ACC112 (cell line): ENCODE measurements at regions not wholly inside any gene's neighbourhood (a gene's known extent, or its start where the extent isn't known, plus 50 kb on each side); places are given as distances from the start of the nearest gene placed in this dataset.
"Not testable (repeated sequence)": the region's sequence is repeated elsewhere in the genome, so short reads cannot be mapped to it uniquely, and the experiment has no call there.

Experiments used
- H2AFZ ChIP-seq: fragments of 200-600 bp; sonication (generic); one replicate; pipeline ENCODE4 v1.6.0; 2017; ENCODE audit warnings: antibody characterized with exemption, low read length; ENCODE audit not compliant: unreplicated experiment
- H3K27ac ChIP-seq: fragments of 200-600 bp; sonication (generic); 2 replicates; pipeline ENCODE4 v1.5.1; 2014; ENCODE audit warnings: low read depth, mild to moderate bottlenecking, antibody characterized with exemption, low read length, moderate library complexity
- H3K27me3 ChIP-seq: fragments of 200-600 bp; sonication (generic); 2 replicates; pipeline ENCODE4 v1.6.1; 2014; ENCODE audit warnings: mild to moderate bottlenecking, antibody characterized with exemption, low read length, moderate library complexity, mixed read lengths; ENCODE audit not compliant: insufficient read depth
- H3K36me3 ChIP-seq: fragments of 200-600 bp; sonication (generic); 2 replicates; pipeline ENCODE4 v1.6.1; 2016; ENCODE audit warnings: mild to moderate bottlenecking, antibody characterized with exemption, low read length, moderate library complexity, mixed read lengths; ENCODE audit not compliant: insufficient read depth
- H3K4me1 ChIP-seq: fragments of 200-600 bp; sonication (generic); one replicate; pipeline ENCODE4 v1.6.1; 2016; ENCODE audit warnings: low read length, mixed read lengths; ENCODE audit not compliant: insufficient read depth, unreplicated experiment, control insufficient read depth
- H3K4me3 ChIP-seq: fragments of 200-600 bp; sonication (generic); 2 replicates; pipeline ENCODE4 v1.5.1; 2014; ENCODE audit warnings: mild to moderate bottlenecking, low read depth, low read length
- H3K79me2 ChIP-seq: fragments of 200-600 bp; sonication (generic); one replicate; pipeline ENCODE4 v1.6.0; 2016; ENCODE audit warnings: low read length; ENCODE audit not compliant: control insufficient read depth, unreplicated experiment, insufficient read depth

- H3K27ac ChIP-seq: no peak overlapping the region
- no peaks in the 10 kb centered on the region for H3K79me2 ChIP-seq
- no peak overlapping the region for H2AFZ ChIP-seq
- H3K27me3 ChIP-seq: no peaks in the 10 kb centered on the region
- no peaks in the 10 kb centered on the region for H3K36me3 ChIP-seq
- H3K4me3 ChIP-seq: no peak overlapping the region
- H3K4me1 ChIP-seq: no peaks in the 10 kb centered on the region
These were observed 686.7 kb downstream of the COL12A1 start for GRCh38 chr6:74519163-74519562.

- Histone ChIP-seq H3K27ac (no peak overlapping the region), H2AFZ (no peak overlapping the region)
These were observed 687.8 kb downstream of the COL12A1 start for GRCh38 chr6:74518035-74518434.

GRCh38 chr6:74510878-74511277 lies 695.0 kb downstream of the COL12A1 start:
- H2AFZ ChIP-seq: no peak overlapping the region
- no peaks in the 10 kb centered on the region for H3K79me2 ChIP-seq
- H3K36me3 ChIP-seq: no peaks in the 10 kb centered on the region
- H3K4me3 ChIP-seq: no peak overlapping the region
- H3K4me1 ChIP-seq: no peaks in the 10 kb centered on the region
- H3K27ac ChIP-seq: no peak overlapping the region
- H3K27me3 ChIP-seq: no peaks in the 10 kb centered on the region

More at GRCh38 chr6:74518035-74518434, 687.8 kb downstream of the COL12A1 start:
- Histone ChIP-seq H3K36me3 (no peaks in the 10 kb centered on the region), H3K79me2 (no peaks in the 10 kb centered on the region), H3K4me3 (no peak overlapping the region), H3K27me3 (no peaks in the 10 kb centered on the region), H3K4me1 (no peaks in the 10 kb centered on the region)

DNA sequence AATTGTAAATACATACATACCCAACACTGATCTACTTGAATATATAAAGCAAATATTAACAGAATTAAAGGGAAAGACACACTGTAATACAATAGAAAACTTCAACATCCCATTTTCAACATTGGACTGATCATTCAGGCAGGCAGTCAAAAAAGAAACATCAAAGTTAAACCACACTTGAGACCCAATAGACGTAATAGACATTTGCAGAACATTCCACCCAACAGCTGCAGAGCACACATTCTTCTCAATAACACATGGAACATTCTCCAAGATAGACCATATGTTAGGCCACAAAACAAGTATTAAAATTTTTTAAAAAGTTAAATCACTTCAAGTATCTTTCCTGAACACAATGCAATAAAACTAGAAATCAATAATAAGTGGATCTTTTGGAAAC lies 698.2 kb downstream of the COL12A1 start:
- no peak overlapping the region for H3K27ac ChIP-seq
- no peak overlapping the region for H2AFZ ChIP-seq
- no peaks in the 10 kb centered on the region for H3K79me2 ChIP-seq
- H3K4me3 ChIP-seq: no peak overlapping the region
- no peaks in the 10 kb centered on the region for H3K36me3 ChIP-seq
- H3K27me3 ChIP-seq: no peaks in the 10 kb centered on the region
- H3K4me1 ChIP-seq: no peaks in the 10 kb centered on the region

DNA sequence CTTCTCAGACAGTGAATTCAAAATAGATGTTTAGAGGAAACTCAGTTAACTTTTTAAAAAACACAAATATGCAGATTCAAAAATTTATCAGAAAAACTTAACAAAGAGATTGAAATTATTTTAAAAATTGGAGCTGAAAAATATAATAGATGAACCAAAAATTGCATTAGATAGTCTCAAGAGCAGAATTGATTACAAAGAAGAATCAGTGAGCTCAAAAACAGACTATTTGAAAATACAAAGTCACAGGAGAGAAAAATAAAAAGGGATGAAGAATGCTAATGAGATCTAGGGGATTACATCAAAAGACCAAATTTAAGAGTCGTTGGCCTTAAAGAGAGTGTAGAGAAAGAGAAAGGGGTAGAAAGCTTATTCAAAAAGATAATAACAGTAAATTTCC lies 700.5 kb downstream of the COL12A1 start:
- no peaks in the 10 kb centered on the region for H3K4me1 ChIP-seq
- no peak overlapping the region for H2AFZ ChIP-seq
- H3K27ac ChIP-seq: no peak overlapping the region
- H3K79me2 ChIP-seq: no peaks in the 10 kb centered on the region
- no peak overlapping the region for H3K4me3 ChIP-seq
- H3K27me3 ChIP-seq: peaks cover 6% of the 10 kb centered on the region; the same call in 1 of the 2 replicates
- H3K36me3 ChIP-seq: no peaks in the 10 kb centered on the region

GRCh38 chr6:74504941-74505340 lies 700.9 kb downstream of the COL12A1 start:
- H3K27ac ChIP-seq: no peak overlapping the region
- no peaks in the 10 kb centered on the region for H3K36me3 ChIP-seq
- no peak overlapping the region for H3K4me3 ChIP-seq
- no peaks in the 10 kb centered on the region for H3K4me1 ChIP-seq
- H3K27me3 ChIP-seq: peaks cover 6% of the 10 kb centered on the region; the same call in 1 of the 2 replicates
- no peaks in the 10 kb centered on the region for H3K79me2 ChIP-seq
- H2AFZ ChIP-seq: no peak overlapping the region

- H3K79me2 ChIP-seq: no peaks in the 10 kb centered on the region
- no peak overlapping the region for H3K4me3 ChIP-seq
- no peaks in the 10 kb centered on the region for H3K4me1 ChIP-seq
- no peak overlapping the region for H2AFZ ChIP-seq
- no peaks in the 10 kb centered on the region for H3K36me3 ChIP-seq
- no peak overlapping the region for H3K27ac ChIP-seq
- H3K27me3 ChIP-seq: no peaks in the 10 kb centered on the region
These were observed 713.3 kb downstream of the COL12A1 start for GRCh38 chr6:74492587-74492986.

DNA sequence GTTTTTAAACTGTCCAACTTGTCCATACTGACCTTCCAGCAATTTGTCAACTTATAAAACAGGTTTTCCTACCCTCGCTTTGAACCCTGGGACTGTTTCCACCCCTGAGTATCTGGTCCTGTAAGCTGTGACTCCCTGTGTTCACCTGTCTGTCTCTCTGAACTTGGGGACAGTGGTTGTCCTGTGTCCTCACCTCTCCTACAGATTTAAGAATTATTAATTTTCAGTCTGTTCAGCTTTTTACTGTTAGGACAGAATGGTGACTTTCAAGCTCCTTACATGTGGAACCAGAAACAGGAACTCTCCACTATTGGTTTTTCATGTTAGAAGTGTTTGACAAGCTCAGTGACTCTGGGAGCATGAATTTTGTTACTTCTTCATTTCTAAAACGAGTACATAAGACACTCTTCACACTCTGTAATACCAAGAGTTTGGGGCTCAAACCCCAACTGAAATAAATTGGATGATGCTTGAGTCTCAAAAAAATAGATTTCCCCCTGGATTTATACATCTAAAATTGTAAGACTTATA lies 713.9 kb downstream of the COL12A1 start:
- no peaks in the 10 kb centered on the region for H3K36me3 ChIP-seq

DNA sequence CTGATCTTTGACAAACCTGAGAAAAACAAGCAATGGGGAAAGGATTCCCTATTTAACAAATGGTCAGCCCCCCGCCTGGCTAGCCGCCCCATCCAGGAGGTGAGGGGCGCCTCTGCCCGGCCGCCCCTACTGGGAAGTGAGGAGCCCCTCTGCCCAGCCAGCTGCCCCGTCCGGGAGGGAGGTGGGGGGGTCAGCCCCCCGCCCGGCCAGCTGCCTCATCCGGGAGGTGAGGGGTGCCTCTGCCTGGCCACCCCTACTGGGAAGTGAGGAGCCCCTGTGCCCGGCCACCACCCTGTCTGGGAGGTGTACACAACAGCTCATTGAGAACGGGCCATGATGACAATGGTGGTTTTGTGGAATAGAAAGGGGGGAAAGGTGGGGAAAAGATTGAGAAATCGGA lies 717.1 kb downstream of the COL12A1 start:
- not testable (repeated sequence) for H3K4me1 ChIP-seq, H2AFZ ChIP-seq, H3K27me3 ChIP-seq, H3K4me3 ChIP-seq, H3K79me2 ChIP-seq, H3K36me3 ChIP-seq, H3K27ac ChIP-seq

More for the DNA sequence above, 713.9 kb downstream of the COL12A1 start:
- Histone ChIP-seq H2AFZ (no peak overlapping the region), H3K27ac (no peak overlapping the region), H3K79me2 (no peaks in the 10 kb centered on the region), H3K27me3 (no peaks in the 10 kb centered on the region), H3K4me3 (no peak overlapping the region), H3K4me1 (no peaks in the 10 kb centered on the region)

DNA sequence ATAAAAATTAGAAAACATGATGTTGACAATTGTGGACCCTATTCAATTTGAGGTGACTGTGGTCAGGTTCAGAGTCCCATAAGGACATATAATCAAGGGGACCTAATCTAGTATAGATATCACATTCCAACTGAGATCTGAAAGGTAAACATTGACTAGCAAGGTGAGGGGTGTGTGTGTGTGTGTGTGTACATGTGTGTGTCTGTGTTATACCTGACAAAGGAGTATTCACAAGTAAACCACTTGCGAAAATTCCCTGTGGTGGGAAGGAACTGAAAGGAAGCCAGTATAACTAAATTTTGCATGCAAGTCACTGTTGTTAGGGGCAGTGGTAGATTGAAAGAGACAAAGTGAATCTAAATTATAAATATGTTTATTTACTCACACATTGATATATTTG lies 723.7 kb downstream of the COL12A1 start:
- H3K36me3 ChIP-seq: no peaks in the 10 kb centered on the region
- no peak overlapping the region for H2AFZ ChIP-seq

DNA sequence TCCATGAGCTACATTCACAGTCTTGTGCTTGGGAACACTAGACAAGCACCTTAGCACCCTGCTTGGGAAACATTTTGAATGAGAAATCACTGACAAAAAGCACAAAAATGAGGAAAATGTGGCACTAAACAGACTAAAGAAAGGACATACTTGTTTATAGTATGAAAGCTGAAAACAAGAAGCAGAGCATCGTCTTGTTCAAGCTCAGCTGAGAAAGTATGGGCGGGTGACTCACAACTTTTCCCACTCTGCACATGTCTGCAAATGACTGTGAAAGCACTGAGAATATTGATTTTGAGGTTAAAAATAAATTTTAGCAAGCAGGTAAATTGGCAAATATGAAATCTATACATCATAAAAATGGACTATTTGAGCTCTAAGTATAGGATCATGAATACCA lies 725.3 kb downstream of the COL12A1 start:
- no peaks in the 10 kb centered on the region for H3K27me3 ChIP-seq
- no peaks in the 10 kb centered on the region for H3K79me2 ChIP-seq
- no peaks in the 10 kb centered on the region for H3K4me1 ChIP-seq
- no peaks in the 10 kb centered on the region for H3K36me3 ChIP-seq
- H2AFZ ChIP-seq: no peak overlapping the region
- H3K4me3 ChIP-seq: no peak overlapping the region
- no peak overlapping the region for H3K27ac ChIP-seq

More for the DNA sequence above, 723.7 kb downstream of the COL12A1 start:
- no peaks in the 10 kb centered on the region for H3K79me2 ChIP-seq
- H3K4me1 ChIP-seq: no peaks in the 10 kb centered on the region
- H3K4me3 ChIP-seq: no peak overlapping the region
- H3K27ac ChIP-seq: no peak overlapping the region
- H3K27me3 ChIP-seq: no peaks in the 10 kb centered on the region
